K562 (cell line): ENCODE measurements at regions not wholly inside any gene's neighbourhood (a gene's known extent, or its start where the extent isn't known, plus 50 kb on each side); places are given as distances from the start of the nearest gene placed in this dataset.

Source experiments
- ATAC-seq: fragments of 200-7000 bp; cut with Tn5 transposase; 3 replicates; pipeline ENCODE4 v1.9.1; 2020; ENCODE audit warnings: moderate library complexity
- BruUV-seq: library from RNA; stranded (reverse); fragments of 400-500 nt; replicated peaks from 2 replicates; lab custom pipeline; 2021; lab: Mats Ljungman, UMichigan
- CTCF ChIA-PET: fragments of 300-600 bp; formaldehyde crosslinking; extraction: SDS; loops from one replicate; lab custom pipeline; 2021; ENCODE audit warnings: low intra/inter-chr PET ratio; lab: Yijun Ruan, JAX
- POLR2A ChIA-PET: fragments of 300-600, 350-650 bp; sonication (Branson Sonifier 250); formaldehyde crosslinking; extraction: SDS; loops from one replicate; lab custom pipeline; 2021; ENCODE audit warnings: antibody characterized with exemption, inconsistent platforms; lab: Yijun Ruan, JAX
- DNase-seq, 4 experiments: peaks; one replicate each; pipeline versions ENCODE4 v3.0.0 to v3.0.0-alpha.2; 2011 to 2018; ENCODE audit warnings: low spot score in 3 of 4, mixed read lengths in 3 of 4; ENCODE audit errors: extremely low read depth in 1 of 4
- FAIRE-seq: peaks from 2 replicates; lab custom pipeline; 2011; peaks lifted over from hg19 to GRCh38; lab: Jason Lieb, UNC
- H2AFZ ChIP-seq: 2 replicates; pipeline ENCODE4 v1.6.0; 2011; ENCODE audit warnings: low read depth, low read length, control low read depth, inconsistent platforms
- H3K27ac ChIP-seq: fragments of 200-600 bp; 3 replicates; pipeline ENCODE4 v1.8.0; 2011; ENCODE audit warnings: low read depth, mild to moderate bottlenecking, control low read depth, inconsistent platforms, low read length, moderate library complexity, mixed read lengths; ENCODE audit errors: extremely low read depth
- H3K27me3 ChIP-seq, 2 experiments: fragments of 300-600 bp in 1 of 2; 2 replicates in 1 of 2; 3 replicates in 1 of 2; pipeline versions ENCODE4 v1.6.0 to v1.8.0; 2011; ENCODE audit warnings: inconsistent platforms in 2 of 2, low read length in 2 of 2, mild to moderate bottlenecking in 1 of 2, mixed read lengths in 1 of 2, moderate library complexity in 1 of 2; ENCODE audit not compliant: control insufficient read depth in 2 of 2, insufficient read depth in 2 of 2
- H3K36me3 ChIP-seq: fragments of 300-600 bp; 3 replicates; pipeline ENCODE4 v1.8.0; 2011; ENCODE audit warnings: mild to moderate bottlenecking, low read length, inconsistent platforms; ENCODE audit not compliant: control insufficient read depth, insufficient read depth
- H3K4me1 ChIP-seq, 2 experiments: fragments of 200-600 bp in 1 of 2; replicated peaks in 1 of 2; 2 replicates in 1 of 2; 3 replicates in 1 of 2; pipeline versions ENCODE4 v1.5.1 to v1.8.0; 2011; ENCODE audit warnings: inconsistent platforms in 2 of 2, low read length in 2 of 2, mild to moderate bottlenecking in 1 of 2, mixed read lengths in 1 of 2, moderate library complexity in 1 of 2; ENCODE audit not compliant: control insufficient read depth in 2 of 2, insufficient read depth in 2 of 2
- H3K4me2 ChIP-seq: 2 replicates; pipeline ENCODE4 v1.6.1; 2011; ENCODE audit warnings: low read length, control low read depth, inconsistent platforms, mixed read lengths; ENCODE audit not compliant: insufficient read depth
- H3K4me3 ChIP-seq: fragments of 200-600 bp; sonication (generic), shearing (Covaris generic); 2 replicates; pipeline ENCODE4 v1.5.1; 2016; ENCODE audit warnings: control low read depth, inconsistent platforms
- H3K79me2 ChIP-seq: fragments of 200-600 bp; 3 replicates; pipeline ENCODE4 v1.8.0; 2011; ENCODE audit warnings: low read length, inconsistent platforms; ENCODE audit not compliant: control insufficient read depth, insufficient read depth
- H3K9ac ChIP-seq, 2 experiments: 2 replicates each; pipeline versions ENCODE4 v1.6.0 to v1.6.1; 2011; ENCODE audit warnings: low read depth in 2 of 2, low read length in 2 of 2, control low read depth in 1 of 2, inconsistent platforms in 1 of 2, mild to moderate bottlenecking in 1 of 2, mixed read lengths in 1 of 2; ENCODE audit not compliant: insufficient read depth in 1 of 2
- H3K9me1 ChIP-seq: one replicate; pipeline ENCODE4 v1.6.0; 2011; ENCODE audit warnings: inconsistent platforms, mild to moderate bottlenecking, low read length, moderate library complexity; ENCODE audit not compliant: control insufficient read depth, insufficient read depth
- H3K9me3 ChIP-seq: replicated peaks from 2 replicates; pipeline ENCODE4 v1.5.1; 2011; ENCODE audit warnings: low read depth, low read length, inconsistent platforms; ENCODE audit not compliant: control insufficient read depth, insufficient read depth
- H4K20me1 ChIP-seq: replicated peaks from 2 replicates; pipeline ENCODE4 v1.6.1; 2011; ENCODE audit warnings: low read length, inconsistent platforms, mixed read lengths; ENCODE audit not compliant: control insufficient read depth, insufficient read depth
- BDP1 ChIP-seq: IDR thresholded peaks from 3 replicates; pipeline ENCODE4 v1.6.1; 2011; ENCODE audit not compliant: insufficient read length, insufficient read depth
- MTF1 ChIP-seq: fragments of 250-450 bp; sonication (Bioruptor Pico); IDR thresholded peaks from 2 replicates; pipeline ENCODE4 v1.9.0; 2021; ENCODE audit warnings: moderate library complexity, mild to moderate bottlenecking, inconsistent platforms, borderline replicate concordance
- NCOA2 ChIP-seq, 2 experiments: fragments of 450-650 bp; IDR thresholded peaks; 2 replicates each; pipeline ENCODE4 v1.6.1; 2018; ENCODE audit warnings: mild to moderate bottlenecking in 2 of 2, moderate library complexity in 1 of 2; ENCODE audit not compliant: partially characterized antibody in 2 of 2
- SRSF7 ChIP-seq: fragments of 200-400 bp; formaldehyde crosslinking; optimal IDR thresholded peaks from 2 replicates; pipeline ENCODE3; 2017; ENCODE audit warnings: mild to moderate bottlenecking, low read depth, low read length
- U2AF2 ChIP-seq: fragments of 200-400 bp; formaldehyde crosslinking; optimal IDR thresholded peaks from 2 replicates; pipeline ENCODE3; 2017; ENCODE audit warnings: low read depth, mild to moderate bottlenecking, low read length
- ZNF507 ChIP-seq: conservative IDR thresholded peaks from 2 replicates; pipeline ENCODE4 v1.6.1; 2017; ENCODE audit warnings: missing genetic modification characterization, missing compliant biosample characterization
- WGBS: fragments of 100-300 bp; shearing (Covaris generic); methylation state at CpG from one replicate; pipeline ENCODE4 v1.1.6; 2016; ENCODE audit warnings: low coverage, mixed read lengths; ENCODE audit not compliant: insufficient coverage; ENCODE audit errors: missing lambda C conversion rate; 5-methylcytosine and 5-hydroxymethylcytosine counted together
- in situ Hi-C: fragments of 300-500 bp; cut with MboI; formaldehyde crosslinking; loops from 4 replicates; pipeline ENCODE4 v1.15.0; 2018; ENCODE audit warnings: inconsistent platforms, mixed read lengths
- intact Hi-C: fragments of 100-400 bp; cut with micrococcal nuclease; formaldehyde crosslinking; loops from 2 replicates; pipeline ENCODE4 v1.14.2; 2022
- TF ChIP-seq, protein P1 (sequence below): fragments of 250-450 bp; sonication (Bioruptor Pico); IDR thresholded peaks from 2 replicates; pipeline ENCODE4 v1.8.0; 2022; ENCODE audit warnings: inconsistent platforms, mild to moderate bottlenecking, moderate library complexity, borderline replicate concordance
- TF ChIP-seq, protein P2 (sequence below): fragments of 250-450 bp; sonication (Bioruptor Pico); IDR thresholded peaks from 2 replicates; pipeline ENCODE4 v1.4.0; 2020; ENCODE audit warnings: mild to moderate bottlenecking, moderate library complexity
- TF ChIP-seq, protein P3 (sequence below), 2 experiments: fragments of 250-450 bp in 1 of 2; fragments of 450-650 bp in 1 of 2; sonication (Bioruptor Pico) in 1 of 2; IDR thresholded peaks; 2 replicates each; pipeline versions ENCODE4 v1.6.1 to v1.8.0; 2016 to 2021; ENCODE audit warnings: mild to moderate bottlenecking in 2 of 2, moderate library complexity in 2 of 2, missing compliant biosample characterization in 1 of 2, missing genetic modification characterization in 1 of 2

DNA sequence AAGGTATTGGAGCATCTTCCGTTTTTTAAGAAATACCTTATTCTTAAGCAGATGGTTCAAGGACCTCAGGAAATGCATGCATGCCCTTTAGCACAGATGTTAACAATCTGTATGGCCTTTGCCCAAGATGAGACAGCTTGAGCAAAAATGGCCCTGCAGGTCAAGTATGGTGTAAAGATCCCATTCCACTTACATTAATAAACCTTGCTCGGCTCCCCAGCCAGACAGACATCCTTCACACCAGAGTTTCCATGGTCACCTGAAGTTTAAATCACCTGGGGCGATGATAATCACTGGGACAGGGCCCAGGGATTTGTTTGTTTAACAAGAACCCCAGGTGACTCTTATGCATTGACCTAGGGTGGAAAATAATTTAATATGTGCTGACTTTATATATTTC is 287.0 kb upstream of the NOCT start:
- POLR2A ChIA-PET, result no interaction called here
- intact Hi-C loops (no loop called here), in situ Hi-C loops (no loop called here)
- DNase-seq, result no peak
- Histone ChIP-seq H3K4me1 (no peaks in the 10 kb centered on the region), H2AFZ (no peak overlapping the region), H3K27ac (no peak overlapping the region), H3K36me3 (no peaks in the 10 kb centered on the region), H3K27me3 (peaks cover 5 to 7% of the 10 kb centered on the region in 2 experiments; a peak in 3 of 5 replicates), H4K20me1 (no peaks in the 10 kb centered on the region), H3K4me2 (no peak overlapping the region), H3K79me2 (no peaks in the 10 kb centered on the region), H3K9me1 (no peaks in the 10 kb centered on the region), H3K9ac (no peak overlapping the region), H3K9me3 (no peaks in the 10 kb centered on the region), H3K4me3 (no peak overlapping the region)
- WGBS, result 2% methylated on average over 3 of the region's 3 CpGs
- BruUV-seq, result no TSS peak
- no peak for ATAC-seq
- CTCF ChIA-PET, result no interaction called here
- FAIRE-seq, result no peak
- TF ChIP-seq ZNF507 (tag) (no peak), MTF1 (CRISPR knock-in tag) (no peak), NCOA2 (IDR thresholded peaks at IDR 0.05; ENCODE audit: partially characterized antibody in 2 of 2) (no peak), U2AF2 (no peak), BDP1 (no peak), SRSF7 (no peak)
- TF ChIP-seq, protein P1, sequence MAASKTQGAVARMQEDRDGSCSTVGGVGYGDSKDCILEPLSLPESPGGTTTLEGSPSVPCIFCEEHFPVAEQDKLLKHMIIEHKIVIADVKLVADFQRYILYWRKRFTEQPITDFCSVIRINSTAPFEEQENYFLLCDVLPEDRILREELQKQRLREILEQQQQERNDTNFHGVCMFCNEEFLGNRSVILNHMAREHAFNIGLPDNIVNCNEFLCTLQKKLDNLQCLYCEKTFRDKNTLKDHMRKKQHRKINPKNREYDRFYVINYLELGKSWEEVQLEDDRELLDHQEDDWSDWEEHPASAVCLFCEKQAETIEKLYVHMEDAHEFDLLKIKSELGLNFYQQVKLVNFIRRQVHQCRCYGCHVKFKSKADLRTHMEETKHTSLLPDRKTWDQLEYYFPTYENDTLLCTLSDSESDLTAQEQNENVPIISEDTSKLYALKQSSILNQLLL, result no peak
- TF ChIP-seq, protein P2, sequence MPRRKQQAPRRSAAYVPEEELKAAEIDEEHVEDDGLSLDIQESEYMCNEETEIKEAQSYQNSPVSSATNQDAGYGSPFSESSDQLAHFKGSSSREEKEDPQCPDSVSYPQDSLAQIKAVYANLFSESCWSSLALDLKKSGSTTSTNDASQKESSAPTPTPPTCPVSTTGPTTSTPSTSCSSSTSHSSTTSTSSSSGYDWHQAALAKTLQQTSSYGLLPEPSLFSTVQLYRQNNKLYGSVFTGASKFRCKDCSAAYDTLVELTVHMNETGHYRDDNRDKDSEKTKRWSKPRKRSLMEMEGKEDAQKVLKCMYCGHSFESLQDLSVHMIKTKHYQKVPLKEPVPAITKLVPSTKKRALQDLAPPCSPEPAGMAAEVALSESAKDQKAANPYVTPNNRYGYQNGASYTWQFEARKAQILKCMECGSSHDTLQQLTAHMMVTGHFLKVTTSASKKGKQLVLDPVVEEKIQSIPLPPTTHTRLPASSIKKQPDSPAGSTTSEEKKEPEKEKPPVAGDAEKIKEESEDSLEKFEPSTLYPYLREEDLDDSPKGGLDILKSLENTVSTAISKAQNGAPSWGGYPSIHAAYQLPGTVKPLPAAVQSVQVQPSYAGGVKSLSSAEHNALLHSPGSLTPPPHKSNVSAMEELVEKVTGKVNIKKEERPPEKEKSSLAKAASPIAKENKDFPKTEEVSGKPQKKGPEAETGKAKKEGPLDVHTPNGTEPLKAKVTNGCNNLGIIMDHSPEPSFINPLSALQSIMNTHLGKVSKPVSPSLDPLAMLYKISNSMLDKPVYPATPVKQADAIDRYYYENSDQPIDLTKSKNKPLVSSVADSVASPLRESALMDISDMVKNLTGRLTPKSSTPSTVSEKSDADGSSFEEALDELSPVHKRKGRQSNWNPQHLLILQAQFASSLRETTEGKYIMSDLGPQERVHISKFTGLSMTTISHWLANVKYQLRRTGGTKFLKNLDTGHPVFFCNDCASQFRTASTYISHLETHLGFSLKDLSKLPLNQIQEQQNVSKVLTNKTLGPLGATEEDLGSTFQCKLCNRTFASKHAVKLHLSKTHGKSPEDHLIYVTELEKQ (CRISPR knock-in tag), result no peak
- TF ChIP-seq, protein P3, sequence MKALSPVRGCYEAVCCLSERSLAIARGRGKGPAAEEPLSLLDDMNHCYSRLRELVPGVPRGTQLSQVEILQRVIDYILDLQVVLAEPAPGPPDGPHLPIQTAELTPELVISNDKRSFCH (CRISPR knock-in tag; IDR thresholded peaks at IDR 0.05), result no peak
- TF ChIP-seq, protein P3 (tag; IDR thresholded peaks at IDR 0.05), result no peak
